NCI-H187 (cell line): ENCODE measurements at regions not wholly inside any gene's neighbourhood (a gene's known extent, or its start where the extent isn't known, plus 50 kb on each side); places are given as distances from the start of the nearest gene placed in this dataset.
"Not testable (repeated sequence)": the region's sequence is repeated elsewhere in the genome, so short reads cannot be mapped to it uniquely, and the experiment has no call there.

Experiments used
- DNase-seq, 2 experiments: peaks; one replicate each; lab custom pipeline; 2025; lab: John Stamatoyannopoulos, UW

DNA sequence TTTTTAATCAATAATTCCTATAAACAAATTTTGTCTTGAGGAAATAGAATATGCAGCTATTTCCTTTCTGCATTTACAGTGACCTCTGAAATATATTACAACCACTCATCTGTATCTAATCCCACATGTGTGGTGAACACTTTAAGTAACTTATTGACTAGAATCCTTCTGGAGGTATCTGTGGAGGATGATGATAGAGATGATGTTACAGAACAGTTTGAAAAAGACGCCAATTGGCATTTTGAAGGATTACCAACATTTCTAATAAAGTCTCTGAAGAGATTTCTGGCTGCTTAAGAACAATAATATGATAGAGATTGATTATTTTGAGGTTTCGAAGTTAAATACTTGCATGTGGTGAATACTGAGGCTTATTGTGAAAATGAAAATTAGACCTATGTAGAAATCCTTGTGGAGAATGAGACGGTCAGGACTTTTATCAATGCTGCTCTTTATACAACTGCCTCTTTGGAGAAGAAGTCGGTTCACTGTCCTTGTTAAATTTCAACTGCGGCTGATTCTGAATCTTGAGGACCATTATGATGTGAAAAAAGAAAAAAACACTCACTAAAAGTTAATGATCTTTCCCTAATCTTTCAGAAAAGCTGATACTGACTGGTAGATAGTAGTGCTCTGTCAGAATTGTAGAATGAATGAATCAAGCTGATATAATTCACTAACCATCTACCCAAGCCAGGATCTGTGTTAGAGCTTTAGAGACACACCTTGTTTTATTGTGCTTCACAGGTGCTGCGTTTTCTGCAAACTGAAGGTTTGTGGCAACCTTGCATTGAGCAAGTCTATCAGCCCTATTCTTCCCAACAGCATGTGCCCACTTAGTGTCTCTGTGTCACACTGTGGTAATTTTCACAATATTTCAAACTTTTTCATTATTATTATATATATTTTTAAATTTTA lies 204.7 kb downstream of the SPRY1 start:
- no peak for DNase-seq

DNA sequence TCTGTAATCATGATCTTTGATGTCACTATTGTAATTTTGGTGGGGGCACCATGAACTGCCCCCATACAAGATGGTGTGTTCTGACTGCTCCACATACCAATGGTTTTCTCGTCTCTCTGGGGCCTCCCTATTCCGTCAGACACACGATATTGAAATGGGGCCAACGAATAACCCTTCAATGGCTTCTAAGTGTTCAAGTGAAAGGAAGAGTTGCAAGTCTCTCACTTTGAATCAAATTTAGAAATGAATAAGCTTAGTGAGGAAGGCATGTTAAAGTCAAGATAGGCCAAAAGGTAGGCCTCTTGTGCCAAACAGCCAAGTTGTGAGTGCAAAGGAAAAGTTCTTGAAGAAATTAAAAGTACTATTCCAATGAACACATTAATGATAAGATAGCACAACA lies 205.4 kb downstream of the SPRY1 start:
- DNase-seq: no peak

DNA sequence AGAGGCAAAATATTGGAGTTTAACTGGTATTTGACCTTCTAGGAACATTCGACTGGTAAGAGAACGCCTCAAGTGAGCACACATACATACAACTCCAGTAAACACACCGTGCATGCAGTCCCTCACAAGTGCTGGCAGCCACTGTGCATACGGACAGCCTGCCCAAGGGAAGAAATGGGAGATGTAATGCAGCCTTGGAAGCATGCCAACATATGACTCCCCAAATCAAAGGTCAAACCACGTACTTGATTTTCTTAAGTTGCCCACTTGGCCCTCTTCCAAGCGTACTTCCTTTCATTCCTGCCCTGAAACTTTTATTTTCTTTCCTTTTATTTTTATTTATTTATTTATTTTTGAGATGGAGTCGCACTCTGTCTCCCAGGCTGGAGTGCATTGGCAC lies 206.6 kb downstream of the SPRY1 start:
- DNase-seq: no peak

DNA sequence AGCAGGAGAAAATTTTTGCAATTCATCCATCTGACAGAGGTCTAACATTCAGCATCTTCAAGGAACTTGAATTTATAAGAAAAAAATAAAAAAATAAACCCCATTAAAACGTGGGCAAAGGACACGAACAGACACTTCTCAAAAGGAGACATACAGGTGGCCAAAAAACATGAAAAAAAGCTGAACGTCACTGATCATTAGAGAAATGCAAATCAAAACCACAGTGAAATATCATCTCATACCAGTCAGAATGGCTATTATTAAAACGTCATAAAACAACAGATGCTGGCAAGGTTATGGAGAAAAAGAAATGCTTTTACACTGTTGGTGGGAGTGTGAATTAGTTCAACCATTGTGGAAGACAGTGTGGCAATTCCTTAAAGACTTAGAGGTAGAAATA lies 209.2 kb downstream of the SPRY1 start:
- not testable (repeated sequence) for DNase-seq

DNA sequence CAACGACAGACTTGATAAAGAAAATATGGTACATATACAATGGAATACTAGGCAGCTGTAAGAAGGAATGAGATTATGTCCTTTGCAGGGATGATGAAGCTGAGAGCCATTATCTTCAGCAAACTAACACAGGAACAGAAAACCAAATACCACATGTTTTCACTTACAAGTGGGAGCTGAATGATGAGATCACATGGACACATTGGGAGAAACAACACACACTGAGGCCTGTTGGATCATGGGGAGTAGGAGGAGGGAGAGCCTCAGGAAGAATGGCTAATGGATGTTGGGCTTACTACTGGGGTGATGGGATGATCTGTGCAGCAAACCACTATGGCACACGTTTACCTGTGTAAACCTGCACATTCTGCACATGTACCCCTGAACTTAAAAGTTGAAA lies 209.7 kb downstream of the SPRY1 start:
- DNase-seq: no peak

DNA sequence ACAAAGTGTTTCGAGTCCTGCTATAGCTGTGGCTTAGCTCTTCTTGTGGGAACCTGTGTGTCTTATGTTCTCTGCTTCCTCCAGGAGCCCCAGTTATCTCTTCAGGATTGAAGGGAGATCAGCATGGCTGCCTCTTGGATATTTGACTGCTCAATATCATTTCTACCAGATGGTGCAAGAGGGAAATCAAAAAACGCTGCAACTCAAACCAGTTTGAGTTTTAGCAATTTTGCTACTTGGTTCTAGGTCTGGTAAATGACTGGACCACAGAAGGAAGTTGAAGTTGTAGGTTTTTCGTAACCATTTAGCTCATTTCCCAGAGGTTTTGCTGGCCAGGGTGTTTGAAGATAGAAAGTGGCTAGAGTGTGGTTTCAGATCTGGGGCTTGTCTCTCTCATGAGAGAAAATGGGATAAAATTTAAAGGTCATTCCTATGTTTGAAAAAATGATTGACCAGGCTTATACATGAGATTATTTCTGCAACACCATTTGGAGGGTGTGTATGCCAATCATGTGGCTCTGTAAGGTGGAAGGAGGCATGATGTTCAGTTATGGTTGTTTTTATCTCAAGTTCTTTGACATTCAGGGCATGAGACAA lies 210.4 kb downstream of the SPRY1 start:
- DNase-seq: no peak

DNA sequence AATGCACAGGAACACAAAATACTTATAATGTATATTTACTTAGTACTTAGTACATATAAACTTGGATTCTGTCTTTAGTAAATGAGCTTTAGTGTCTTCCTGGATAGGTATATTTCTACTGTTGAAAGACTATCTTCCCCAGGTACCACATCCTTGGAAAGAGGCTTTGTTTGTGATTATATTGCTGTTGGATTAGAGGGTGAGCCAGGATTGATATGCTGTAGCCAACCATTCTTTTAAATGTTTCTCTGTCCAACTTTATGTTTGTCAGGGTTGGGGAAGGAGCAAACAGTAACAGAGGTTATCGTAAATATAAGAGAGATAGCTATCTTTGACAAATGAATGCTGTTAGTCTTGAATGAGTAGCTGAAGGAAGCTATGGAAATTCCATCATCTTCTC lies 213.2 kb downstream of the SPRY1 start:
- no peak for DNase-seq

DNA sequence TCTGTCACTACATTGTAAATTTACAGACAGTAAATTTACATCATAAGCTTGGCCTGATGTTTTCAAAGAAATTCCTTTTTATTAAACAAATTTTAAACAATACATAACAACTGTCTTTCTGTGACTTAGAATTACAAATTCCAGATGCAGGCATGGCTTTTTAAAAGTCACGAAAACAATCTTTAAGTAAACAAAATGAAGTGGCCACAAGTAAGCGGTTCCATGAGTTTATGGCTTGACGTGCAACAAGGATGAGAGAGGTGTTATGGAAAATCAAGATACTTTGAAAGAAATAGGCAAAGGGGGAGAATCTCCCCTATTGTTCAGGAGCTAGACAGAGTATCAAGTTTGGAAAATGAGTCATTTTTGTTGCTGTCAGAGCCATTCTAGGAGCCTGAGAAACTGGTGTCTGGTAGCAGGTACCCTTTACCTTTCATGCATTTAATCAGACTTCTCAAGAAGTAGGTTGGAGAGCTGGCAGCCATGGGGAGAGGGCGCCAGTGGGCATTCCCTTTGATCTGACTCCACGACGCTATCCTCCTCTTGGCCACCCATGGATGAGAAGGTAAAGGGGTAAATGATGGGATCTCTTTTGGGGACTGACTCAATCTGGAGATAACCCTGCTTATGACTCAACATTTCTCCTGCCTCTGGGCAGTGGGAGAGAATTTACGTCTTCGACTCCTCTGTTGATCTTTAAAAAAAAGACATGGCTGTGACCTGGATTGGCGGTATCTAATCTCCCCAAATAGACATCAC lies 217.2 kb downstream of the SPRY1 start:
- DNase-seq: no peak

DNA sequence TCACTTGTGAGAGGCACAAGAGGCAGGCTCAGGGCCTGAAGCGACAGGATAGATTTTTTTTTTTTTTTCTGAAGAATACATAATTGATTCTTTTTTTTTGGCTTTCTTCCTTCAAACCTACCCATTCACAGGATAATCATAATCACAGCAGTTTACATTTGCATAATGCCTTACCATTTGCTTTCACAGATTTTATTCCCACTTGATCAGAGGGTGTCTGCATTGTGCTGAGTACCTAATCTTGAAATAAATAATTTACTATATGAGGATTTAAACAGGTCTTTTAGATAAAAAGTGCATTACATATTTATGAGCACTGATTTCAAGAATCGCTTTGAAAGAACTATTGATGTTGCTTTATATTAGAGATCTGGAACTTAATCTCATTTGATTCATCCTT lies 219.3 kb downstream of the SPRY1 start:
- DNase-seq: no peak

DNA sequence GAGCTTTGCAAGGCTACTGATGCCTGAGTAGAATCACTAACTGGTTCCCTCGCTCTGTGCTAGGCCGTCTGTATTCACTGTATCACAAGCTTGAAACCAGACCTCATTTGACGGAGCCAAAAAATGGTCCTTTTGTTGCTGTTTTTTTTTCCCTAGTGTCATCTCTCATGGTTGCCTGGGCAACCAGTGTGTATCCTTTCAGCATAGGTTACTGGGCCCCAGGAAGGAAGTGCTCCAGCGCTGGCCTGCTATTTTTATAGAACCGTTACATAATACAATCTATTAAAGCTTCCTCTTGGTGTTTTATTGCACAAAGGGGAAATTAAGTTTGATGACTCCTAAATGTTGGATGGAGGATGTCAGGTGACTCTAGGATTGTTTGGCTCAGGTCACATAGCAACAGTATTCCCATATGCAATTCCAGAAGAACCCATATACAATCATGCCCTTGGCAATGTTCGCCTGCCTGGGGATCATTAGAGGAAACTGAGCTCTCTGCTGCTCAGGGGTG lies 220.4 kb downstream of the SPRY1 start:
- DNase-seq: no peak

DNA sequence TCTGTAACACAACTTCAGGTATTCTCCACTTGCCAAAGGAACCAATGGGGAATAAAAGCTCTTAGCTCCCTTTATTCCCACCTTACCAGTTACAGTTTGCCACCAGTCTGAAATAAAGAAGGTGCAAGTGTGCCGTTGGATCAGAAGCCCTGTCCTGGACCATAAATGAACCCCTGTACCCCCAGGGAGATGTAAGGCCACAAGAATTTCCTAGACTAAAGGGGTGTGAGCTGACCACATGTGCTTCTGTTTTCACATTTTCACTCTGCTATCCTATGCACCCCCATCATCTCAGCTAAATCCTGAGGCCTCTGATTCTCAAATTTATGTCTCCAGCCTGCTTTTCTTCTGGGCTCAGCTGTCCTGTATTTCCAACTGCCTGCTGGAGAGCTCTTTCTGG lies 221.2 kb downstream of the SPRY1 start:
- no peak for DNase-seq

DNA sequence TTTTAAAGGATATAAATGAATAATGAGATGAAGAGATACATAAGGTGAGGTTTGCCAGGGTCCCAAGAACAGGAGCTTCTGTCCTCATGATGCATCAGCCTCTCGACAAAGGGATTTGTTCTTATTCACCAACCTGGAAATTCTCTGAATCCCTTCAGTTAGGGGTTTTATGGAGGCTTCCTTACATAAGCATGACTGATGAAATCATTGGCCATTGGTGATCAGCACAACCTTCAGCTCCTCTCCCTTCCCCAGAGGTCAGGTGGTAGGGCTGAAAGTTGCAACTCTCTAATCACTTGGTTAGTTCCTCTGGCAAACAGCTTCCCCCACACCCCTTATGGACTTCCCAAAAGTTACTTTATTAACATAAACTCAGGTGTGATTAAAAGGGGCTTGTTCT lies 222.0 kb downstream of the SPRY1 start:
- no peak for DNase-seq

DNA sequence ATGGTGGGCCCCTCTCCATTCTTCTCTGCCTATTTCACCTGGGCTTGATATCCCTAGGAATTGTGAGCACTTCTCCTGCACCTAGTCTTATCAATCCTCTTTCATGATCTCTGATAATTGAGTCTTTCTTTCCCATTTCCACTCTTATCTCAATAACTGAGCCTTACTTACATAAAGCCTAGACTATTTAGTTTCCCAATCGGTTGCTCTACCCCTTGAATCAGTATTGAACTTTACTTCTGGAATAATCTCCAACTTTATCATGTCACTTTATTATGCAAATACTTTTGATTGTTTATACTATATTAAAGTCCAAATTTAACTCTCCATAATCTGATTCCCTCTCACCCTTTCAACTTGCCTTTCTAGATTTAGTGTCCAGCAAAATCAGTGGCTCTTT lies 222.7 kb downstream of the SPRY1 start:
- DNase-seq: no peak

DNA sequence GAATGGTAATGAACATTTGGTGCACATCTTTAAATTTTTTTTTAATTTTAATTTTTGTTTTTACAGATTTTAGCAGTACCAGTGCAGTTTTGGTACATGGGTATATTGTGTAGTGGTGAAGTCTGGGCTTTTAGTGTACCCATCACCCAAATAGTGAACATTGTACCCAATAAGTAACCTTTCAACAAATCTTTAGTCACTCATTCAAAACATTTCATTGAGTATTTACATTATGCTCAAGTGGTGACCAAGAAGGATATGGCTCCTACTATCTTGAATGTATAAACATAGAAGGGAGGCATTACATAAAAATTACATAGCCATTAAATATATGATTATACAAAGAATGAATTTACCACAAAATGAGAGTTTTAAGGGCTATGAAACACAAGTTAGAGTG lies 223.3 kb downstream of the SPRY1 start:
- DNase-seq: no peak

DNA sequence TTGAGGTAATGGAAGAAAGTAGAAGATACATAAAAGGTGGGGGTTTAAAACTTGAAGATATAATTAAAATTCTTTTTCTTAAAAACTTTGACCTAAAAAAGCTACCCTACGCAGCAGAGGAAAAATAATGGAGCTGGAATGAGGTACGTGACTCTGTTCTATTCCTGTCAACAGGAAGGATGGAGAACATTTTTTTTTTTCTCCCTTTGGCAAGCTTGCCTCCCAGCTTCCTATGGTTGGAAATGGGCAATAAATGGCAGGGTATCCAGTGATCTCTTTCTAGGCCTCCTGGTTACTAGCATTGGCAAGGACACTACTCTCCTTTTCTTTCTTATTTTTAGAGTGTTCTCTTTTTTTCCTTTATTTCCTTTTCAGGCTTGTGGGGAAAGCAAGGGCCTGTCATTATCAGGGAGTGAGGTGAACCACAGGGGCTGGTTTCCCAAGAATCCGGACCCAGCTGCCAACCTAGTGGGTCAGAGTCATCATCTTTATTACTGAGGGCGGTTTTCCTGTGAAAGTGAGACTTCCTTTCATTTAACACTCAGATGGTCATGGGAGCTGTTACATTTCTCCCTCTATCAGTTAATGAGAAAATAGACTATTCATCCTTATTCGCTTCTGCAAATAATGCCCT lies 224.6 kb downstream of the SPRY1 start:
- no peak for DNase-seq

DNA sequence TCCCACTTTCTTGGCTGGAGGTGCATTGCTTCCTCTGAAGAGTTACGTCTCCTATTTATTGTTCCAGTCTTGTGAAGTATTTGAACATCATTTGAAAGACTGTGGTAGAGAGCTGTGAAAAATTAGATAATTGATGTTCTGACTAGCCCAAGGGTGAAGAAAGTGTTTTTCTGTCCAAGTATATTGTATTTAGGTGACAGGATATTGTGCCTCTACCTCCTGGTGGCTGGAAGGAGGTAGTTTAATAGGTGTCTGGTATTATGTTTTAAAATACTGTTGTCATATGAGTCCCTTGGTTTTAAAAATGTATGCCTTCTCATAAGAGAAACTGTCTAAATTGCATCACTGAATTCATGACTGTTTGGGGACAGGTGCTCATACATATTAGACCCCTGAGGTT lies 226.0 kb downstream of the SPRY1 start:
- DNase-seq: no peak

DNA sequence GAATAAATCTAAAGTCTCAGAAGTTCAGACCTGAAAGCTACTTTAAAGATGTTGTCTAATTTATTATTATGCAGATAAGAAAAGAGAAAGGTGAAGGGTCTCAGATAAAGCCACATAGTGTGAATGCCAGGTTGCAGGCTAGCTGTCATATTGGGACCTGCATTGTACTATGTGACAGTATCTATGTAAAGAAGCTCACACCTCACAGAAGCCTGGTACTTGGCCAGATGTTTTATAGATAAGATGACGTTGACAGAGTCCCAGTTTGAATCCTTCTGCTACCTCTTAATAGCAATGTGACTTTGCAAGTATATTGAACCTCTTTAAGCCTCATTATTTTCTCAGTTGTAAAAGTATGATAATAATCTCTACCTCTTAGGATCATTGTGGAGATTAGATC lies 227.0 kb downstream of the SPRY1 start:
- DNase-seq: no peak

DNA sequence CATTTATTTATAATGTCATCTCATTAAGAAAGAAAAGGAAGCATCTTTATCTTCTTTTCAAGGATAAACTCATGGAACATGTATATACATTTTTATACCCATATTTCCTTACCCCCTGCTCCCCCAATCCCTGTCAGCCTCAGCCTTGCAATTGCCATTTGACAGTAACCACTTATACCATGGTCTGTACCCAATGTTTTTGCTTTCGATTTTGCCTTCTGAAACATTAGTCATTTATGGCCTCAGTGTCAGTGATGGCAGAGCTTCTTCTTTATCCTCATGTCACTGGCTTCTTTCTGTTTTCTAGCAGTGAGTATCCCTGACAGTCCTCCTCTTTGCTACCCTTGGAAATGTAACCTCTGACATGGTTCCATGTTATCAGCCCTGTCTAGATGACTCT lies 228.4 kb downstream of the SPRY1 start:
- DNase-seq: no peak

DNA sequence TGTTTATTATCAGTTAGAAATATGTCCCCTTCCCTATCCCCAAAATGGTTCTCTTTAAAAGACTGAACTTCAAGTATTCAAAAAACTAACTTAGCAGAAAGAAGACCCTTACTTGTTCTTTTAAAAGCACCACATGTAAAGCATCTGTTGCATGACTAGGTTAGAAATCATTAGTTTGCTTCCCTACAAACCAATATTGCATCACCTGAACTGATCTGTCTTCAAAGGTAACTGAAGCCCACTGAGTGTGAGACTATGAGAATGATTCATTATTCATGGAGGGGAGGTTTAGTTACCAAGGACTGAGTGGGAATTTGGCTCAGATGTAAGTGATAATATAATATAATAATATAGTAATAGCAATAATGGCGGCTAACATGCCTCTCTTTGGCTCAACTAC lies 231.7 kb downstream of the SPRY1 start:
- no peak for DNase-seq

DNA sequence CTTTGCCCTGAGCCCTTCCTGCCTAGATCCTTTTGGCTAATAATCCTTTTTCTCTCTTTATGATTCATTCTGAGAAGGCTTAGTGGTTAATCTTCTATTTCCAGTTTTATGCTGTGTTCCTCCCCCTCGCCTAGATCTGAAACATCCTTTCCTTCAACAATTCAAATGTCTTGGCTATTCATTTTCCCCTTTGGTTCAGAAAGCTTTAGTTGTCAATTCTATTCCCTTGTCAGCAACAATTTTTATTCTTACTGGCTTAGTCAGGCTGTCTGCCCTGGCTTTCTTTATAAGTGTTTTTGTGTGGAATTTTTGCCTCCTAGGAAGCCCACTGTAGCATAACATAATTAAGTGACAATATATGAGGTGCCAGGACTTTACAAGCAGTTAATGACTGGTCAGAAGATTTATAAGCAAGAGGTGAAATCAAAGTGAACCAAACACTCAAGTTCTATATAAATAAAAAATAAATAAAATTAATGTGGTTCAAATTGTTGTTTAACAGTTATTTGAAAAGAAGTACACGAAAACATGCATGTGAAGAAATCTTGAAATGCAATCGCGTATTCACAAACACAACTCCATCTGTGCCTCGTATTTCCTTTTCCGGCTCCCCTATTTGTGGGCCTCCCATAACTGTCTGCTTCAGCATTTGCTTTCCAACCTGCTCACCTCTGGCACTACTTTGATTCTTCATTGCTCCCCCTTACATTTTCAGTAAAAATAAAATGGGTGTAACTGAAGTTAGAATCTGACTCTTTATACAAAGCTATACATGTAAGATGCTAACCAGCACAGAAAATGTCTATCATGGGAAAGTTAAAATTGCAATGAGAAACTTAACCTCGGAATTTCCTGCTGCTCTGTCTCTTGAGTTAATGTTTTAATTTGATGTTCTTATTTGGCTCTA lies 235.4 kb downstream of the SPRY1 start:
- no peak for DNase-seq

DNA sequence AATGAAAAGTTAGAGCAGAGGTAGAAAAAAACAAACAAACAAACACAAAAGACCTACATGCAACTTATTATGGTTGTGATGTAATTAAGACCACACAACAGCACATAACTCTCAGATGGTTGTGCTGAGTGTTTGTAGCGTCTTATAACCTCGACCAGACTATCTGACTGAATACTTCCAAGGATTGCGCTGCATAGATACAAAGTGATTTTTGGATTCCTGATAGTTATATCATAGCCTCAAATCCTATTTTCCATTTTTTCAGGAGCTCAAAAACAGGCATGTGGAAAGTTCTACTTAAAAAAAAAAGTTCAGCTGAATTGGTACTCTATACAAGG lies 236.1 kb downstream of the SPRY1 start:
- DNase-seq: no peak
